H4 (cell line): ENCODE measurements at regions not wholly inside any gene's neighbourhood (a gene's known extent, or its start where the extent isn't known, plus 50 kb on each side); places are given as distances from the start of the nearest gene placed in this dataset.
"Not testable (repeated sequence)": the region's sequence is repeated elsewhere in the genome, so short reads cannot be mapped to it uniquely, and the experiment has no call there.

ENCODE experiments used
- DNase-seq: peaks from one replicate; pipeline ENCODE4 v3.0.0-alpha.2; 2015; ENCODE audit warnings: low spot score

DNA sequence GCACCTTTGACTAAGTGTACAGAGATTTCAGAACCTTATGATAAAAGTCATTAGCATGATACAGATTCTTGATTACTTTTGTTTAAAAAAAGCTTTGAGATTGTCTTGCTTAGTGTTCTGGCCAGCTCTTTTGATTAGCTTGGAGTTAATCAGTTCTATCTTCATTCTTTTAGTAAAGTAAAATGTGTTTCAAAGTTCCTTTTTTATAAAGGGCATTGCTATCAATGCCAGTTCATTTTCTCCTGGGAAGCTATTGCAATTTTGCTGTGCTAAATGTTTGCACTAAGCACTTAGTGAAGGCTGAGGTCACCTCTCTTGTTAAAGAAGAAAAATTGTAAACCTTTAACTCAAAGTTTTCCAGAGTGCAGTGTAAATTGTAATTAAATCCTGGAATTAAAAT lies 946.7 kb upstream of the TMPRSS15 start:
- no peak for DNase-seq

DNA sequence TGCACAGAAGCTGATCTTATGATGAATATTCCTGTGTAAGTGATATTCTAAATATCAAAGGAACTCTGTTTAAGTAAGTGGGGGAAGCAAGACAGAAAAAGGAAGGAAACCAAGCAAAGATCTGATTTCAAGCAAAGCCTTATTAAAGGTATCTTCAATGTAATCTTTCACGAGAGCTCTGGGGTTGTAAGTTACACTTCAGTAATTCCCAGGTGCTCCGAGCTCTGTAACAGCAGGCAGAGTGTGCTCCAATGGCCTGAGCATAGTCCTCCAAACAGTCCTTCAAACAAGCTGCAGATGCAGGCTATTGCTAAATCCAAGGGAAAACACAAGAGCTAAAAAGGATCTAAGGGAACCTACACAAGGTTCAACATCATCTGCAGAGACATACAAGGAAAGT lies 949.7 kb upstream of the TMPRSS15 start:
- no peak for DNase-seq

DNA sequence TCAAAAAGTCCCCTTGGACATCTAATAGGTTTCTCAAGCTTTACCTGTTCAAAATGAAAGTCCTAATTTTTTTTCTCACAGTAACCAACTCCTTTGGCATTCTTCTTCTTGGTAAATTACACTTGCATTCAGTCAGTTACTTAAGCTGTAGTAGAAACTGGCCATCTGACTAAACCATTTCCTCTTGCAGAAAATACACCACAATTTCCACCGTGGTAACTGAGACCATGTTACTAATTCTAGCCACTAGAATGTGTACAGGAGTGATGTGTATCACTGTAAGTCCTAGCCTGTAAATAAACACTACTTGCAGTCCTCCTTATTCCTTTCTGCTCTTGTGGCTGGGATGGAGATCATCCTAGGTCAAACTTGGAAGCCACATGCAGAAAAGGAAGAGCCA lies 965.4 kb upstream of the TMPRSS15 start:
- peak; percentile 6 for DNase-seq

DNA sequence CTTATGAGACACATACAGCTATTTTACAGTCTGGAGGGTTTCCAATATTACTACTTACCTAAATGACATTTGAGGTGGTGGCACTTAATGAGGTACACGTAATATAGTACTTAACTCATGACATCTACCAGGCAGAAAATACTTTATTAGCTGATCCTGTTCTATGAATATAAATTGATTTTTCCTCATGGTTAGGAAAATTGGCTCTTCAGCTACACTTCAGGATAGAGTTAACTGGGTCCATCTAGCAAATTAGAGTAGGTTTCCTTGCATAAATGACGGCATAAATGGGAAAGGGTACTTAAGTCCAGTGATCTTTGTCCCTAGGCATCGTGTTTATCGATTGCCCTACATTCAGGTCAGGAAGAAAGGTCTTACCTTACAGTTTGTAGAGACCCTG lies 988.8 kb upstream of the TMPRSS15 start:
- no peak for DNase-seq

DNA sequence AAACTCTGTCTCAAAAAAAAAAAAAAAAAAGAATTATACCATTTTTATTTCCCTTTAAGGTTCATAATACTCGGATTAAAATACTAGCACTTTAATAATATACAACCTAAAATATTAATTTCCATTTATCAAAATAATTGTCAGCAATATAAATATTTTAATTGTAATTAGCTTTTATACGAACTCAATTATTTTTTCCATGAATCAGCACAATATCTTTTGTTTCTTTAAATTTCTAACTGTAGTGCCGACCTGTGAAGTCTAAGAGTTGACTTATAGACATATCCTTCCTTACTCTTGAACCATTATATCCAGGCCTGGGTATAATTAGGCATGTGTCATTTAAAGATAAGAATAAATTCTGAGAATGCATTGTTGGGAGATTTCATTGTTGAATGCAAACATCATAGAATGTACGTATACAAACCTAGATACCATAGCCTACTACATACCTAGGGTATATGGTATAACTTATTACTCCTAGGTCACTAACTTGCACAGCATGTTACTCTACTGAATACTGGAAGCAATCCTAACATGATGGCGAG lies 996.7 kb upstream of the TMPRSS15 start:
- no peak for DNase-seq

DNA sequence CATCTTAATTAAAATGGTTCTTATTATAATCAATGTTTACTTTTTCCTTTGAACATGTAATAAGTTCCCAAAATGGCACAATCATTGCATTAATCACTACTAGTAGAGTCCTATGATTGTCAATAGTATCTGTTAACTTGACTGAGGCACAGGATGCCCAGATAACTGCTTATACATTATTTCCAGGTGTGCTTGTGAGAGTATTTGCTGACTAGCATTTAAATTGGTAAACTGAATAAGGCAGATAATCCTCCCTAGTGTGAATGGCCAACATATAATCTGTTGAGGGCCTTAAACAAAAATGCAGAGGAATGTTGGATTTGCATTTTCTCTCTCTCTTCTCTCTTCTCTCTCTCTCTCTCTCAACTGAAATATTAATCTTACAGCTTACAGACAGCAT lies 999.3 kb upstream of the TMPRSS15 start:
- no peak for DNase-seq

DNA sequence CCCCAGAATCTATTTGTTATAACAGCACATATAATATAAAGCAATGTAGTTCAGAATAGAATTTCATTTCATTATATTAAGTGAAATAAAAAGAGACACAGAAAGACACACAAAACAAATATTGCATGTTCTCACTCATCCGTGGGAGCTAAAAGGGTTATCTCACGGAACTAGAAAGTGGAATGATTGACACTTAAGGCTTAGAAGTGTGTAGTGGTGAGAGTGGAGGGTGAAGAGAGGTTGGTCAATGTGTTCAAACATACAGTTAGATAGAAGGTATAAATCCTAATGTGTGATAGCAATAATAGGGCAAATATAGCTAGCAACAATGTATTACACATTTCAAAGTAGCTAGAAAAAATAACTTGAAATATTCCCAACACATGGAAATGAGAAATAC lies 1001.7 kb upstream of the TMPRSS15 start:
- DNase-seq, result no peak

DNA sequence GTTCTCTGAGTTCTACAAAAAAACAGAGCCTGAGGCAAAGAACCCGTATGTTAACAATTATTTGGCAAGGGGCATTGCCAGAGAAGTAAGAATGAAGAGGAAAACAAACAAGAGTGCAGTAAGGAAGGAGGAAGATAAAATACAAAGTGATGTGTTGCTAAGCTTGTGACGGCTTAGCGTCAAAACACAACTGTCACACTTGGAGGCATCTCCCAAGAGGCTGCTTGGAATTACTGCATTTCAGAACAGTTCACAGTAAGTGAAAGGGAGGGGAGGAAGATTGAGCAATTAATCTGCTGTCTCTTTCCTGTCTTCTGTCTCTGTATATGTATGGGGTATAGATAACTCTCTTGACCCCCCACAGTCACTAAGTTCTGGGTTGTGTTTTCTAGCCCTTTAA lies 1017.0 kb upstream of the TMPRSS15 start:
- no peak for DNase-seq

DNA sequence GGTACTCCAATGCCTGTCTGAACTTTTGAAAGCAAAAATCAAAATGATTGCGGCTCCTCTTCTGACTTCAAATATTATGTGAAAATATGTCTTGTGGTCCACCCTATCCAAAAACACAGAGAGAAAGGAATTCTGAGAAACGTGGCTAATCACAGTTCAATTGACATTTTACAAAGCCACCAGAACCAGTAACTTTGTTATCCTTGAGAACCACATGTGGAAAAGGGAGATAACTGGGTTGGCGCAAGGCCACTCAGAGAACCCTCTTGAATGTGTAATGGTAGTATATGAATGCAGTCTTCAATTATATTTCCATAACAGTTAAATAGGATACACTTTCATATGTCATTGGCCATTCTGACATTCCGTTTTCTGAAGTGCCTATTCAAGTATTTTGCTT lies 1030.0 kb upstream of the TMPRSS15 start:
- DNase-seq, result no peak

DNA sequence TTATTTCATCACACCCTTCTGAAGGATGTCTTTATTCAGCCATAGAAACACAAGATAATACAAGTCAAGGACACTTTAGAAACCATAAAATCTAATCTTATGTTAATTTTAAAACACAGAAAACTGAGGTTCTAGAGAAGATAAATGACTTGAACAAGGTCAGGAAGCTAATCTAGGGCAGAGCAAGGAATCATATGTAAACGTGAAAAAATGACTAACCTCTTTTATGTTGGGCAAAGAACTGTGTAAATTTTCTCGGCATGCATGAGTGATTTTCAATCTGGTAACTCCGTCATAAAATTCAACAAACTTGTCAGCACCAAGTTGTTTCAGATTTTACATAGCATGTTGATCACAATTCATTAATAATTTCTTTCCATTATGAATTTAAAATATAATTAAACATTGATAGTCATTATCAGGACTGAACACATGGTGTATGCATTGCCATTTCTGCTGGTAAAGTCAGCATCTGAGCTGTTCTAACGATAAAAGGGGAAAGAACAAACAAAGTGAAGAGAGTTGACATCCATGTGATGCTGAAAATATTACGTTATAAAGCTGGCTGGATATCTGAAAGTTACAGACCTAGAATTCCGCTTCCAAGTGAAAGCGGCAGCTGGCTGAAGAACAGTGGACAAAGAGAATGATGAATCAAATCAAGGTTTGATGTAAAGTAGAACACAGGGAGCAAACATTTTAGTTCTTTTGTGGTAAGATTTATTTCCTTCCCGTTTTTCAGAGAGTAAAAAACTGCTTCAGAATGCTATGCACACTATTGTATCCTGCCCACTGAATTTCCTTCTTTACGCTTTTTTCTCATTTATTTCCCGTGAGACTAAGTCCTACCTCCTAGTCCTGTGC lies 1037.4 kb upstream of the TMPRSS15 start:
- no peak for DNase-seq

DNA sequence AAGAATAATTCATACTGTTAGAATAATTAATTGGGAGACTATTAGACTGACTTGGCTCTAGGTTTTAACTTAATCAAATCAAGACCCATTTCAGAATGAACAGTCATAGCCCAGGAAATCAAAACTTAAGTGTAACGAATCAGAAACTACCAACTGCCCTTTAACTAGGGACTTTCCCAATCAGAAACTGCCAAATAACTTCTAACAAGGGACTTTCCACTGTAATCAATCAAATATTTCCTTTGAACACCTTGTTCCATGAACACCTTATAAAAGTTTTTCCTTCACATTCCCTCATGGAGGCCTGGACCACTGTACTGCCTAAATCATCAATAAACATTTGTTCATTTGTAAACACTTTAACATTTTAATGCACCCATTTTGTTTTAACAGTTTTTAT lies 1054.7 kb upstream of the TMPRSS15 start:
- DNase-seq, result no peak

DNA sequence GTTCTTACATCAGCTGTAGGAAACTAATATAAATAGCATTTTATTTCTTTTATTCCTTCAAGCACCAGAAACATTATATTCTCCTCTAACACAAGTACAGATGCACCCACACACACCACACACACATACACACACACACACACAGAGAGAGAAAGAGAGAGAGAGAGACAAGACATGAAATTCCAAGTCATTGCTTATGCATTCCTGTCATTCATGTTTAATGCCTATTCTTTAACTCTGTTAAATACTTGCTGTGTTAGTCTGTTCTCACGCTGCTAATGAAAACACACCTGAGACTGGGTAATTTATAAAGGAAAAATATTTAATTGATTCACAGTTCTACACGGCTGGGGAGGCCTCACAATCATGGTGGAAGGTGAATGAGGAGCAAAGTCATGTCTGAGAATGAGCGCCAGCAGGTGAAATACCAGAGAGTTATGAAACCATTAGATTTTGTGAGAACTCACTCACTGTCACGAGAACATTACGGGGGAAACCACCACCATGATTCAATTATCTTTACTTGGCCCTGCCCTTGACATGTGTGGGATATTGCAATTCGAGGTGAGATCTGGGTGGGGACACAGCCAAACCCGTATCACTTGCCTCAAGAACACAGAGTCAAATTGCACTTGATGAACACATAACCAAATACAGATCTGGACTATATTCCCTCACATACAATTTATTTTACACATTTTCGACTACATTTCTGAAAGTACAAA lies 1058.1 kb upstream of the TMPRSS15 start:
- no peak for DNase-seq

DNA sequence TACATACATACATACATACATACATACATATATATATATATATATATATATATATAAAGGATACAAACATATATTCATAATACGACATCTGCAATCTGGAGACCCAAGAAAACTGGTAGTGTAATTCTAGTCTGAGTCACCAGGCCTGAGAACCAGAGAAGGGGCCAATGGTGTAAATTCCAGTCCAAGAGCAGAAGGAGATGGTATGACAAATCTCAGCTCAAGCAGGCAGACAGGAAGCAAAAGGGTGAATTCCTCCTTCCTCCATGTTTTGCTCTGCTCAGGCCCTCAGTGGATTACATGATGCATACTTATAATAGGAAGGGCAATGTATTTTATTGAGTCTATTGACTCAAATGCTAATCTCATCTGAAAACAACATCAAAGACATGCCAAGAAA lies 1060.4 kb upstream of the TMPRSS15 start:
- no peak for DNase-seq

DNA sequence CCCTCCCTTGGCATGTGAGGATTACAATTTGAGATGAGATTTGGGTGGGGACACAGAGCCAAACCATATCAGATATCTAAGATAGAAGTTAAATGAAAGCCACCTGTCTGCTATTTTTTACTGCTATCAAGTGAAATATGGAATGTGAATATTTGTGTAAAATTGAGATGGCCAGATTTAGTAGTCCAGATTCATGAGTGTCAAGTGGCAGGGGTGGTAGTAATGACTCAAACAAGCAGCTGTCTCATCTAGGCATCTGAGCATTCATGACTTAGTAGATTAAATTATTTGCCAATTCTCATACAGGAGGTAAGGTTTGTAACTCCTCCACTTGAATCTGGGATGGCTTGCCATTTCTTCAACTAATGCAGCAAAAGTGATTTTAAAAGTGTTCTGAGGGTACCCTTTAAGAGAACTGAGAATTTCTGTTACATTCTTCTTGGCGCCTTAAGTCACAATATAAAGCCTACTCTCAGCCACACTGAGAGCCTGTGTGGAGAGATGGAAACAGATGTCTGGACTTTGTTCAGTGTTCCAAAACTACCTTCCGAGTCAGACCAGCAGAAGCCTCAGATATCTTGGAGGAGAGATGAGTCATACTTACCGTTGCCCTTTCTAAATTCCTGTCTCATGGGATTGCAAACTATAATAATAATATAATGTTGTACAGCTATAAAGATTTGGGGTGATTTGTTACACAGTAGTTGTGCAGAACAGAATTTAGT lies 1065.6 kb upstream of the TMPRSS15 start:
- no peak for DNase-seq

DNA sequence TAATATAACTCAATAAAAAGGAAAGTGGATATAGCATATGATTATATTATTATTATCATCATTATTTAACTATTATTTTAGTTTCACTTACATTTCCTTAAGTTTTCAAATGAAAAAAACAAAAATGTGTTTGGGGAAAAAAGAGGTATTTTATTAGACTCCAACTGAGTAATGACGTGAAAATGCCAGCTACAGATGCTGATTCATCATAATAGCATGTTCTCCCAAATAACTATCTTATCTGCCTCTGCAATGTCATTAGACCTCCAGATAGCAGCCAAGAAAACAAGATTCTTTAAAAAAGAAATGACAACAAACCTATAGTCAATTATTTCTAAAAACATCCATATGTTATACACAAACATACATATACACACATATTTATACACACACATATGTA lies 1071.9 kb upstream of the TMPRSS15 start:
- DNase-seq, result no peak

DNA sequence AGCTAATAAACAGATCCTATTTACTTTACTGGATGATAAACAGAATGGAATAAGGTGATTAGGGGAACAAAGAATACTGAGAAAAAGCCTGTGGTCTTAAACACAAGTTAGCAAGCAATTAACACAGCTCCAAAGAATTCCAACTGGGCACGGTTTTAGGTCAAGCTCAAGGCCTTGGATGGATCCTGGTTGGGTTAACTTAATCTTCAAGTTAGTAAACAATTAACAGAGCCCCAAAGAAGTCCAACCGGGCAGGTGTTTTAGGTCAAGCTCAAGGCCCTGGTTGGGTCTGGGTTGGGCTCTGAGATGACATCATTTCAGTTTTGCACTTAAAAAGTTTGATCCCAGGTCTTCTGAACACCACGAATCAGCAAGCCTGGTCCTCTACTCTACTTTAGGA lies 1086.3 kb upstream of the TMPRSS15 start:
- DNase-seq, result no peak

DNA sequence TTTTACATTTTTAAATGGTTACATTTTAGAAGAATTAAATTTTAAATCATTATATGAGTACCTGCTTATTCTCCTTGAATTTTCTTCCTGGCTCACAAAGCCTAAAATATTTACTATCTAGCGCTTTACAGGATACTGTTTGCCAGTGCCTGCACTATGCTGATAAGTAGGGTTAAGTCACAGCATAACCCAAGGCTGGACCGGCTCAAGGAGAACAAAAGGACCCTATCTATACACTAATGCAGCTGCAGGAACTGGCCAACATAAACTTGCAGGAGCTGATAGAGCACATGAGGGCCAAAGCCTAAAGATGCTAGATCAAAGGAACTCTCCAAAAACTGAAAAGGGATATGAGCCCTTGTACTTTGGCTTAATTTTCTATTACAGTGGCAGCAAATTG lies 1086.9 kb upstream of the TMPRSS15 start:
- no peak for DNase-seq

DNA sequence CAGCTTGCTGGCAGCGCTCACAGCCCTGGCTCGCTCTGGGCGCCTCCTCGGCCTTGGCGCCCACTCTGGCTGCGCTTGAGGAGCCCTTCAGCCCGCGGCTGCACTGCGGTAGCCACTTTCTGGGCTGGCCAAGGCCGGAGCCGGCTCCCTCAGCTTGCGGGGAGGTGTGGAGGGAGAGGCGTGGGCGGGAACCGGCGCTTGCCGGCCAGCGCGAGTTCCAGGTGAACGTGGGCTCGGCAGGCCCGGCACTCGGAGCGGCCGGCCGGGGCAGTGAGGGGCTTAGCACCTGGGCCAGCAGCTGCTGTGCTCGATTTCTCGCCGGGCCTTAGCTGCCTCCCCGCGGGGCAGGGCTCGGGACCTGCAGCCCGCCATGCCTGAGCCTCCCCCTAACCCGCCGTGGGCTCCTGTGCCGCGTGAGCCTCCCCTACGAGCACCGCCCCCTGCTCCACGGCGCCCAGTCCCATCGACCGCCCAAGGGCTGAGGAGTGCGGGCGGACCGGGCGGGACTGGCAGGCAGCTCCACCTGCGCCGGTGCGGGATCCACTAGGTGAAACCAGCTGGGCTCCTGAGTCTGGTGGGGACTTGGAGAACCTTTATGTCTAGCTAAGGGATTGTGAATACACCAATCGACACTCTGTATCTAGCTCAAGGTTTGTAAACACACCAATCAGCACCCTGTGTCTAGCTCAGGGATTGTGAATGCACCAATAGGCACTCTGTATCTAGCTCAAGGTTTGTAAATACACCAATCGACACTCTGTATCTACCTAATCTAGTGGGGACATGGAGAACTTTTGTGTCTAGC lies 1090.1 kb upstream of the TMPRSS15 start:
- DNase-seq, result not testable (repeated sequence)

DNA sequence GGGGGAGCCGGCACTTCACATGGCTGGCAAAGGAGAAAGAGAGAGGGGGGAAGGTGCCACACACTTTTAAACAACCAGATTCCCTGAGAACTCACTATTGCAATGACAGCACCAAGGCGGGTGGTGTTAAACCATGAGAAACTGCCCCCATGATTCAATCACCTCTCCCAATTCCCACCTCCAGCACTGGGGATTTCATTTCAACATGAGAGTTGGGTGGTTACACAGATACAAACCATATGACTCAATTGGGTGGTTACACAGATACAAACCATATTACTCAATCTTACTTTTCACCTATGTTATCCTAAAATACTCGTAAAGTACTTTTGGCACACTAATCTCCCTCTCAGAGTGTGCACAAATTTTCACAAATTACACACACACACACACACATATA lies 1097.5 kb upstream of the TMPRSS15 start:
- no peak for DNase-seq

DNA sequence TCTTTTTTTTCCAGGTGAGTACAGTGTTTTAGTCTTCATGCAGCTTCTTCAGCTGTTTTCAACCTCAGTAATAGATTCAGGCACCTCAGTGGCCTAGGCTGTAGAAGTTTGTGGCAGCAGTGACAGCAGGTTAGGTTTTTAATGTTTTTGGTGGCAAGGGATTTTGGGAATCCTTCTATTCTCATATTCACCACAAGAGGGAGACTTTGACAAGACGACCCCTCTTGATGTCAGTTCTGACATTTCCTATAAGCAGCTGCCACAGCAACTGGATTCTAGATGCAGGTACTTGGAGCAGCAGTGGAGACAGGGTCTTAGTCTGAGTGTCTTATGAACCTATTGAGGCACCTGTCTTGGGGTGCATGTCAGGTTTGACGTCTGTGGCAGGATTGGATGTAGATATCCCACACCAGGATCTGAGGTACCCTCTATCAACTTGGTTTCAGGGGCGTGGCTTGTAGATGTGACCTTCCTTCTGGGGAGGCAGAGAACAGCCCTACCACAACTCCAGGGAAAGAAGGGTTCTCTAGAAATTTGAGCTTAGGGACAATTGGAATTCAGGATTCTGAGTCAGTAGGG lies 1104.2 kb upstream of the TMPRSS15 start:
- DNase-seq, result peak; percentile 19

DNA sequence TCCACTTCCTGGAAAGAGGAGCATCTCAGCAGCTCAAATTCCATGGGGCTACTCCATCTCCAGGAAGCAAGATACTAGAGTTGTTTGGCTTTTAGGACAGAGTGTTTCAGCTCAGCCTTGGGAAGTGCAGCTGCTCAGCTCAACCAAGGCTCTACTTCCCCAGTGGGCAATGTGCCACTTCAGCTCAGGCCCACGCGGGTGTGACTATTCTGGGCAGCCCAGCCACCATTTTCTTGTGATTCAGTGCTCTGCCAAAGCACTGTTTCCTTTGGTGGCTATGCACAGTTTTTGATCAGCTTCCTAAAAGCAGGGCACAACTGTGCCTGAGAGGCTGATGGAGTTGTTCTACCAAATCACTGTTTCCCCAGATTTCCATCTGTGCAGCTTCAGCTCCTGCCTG lies 1104.9 kb upstream of the TMPRSS15 start:
- DNase-seq, result no peak
